Muscle of arm (tissue), 1 donor: ENCODE measurements at regions not wholly inside any gene's neighbourhood (a gene's known extent, or its start where the extent isn't known, plus 50 kb on each side); places are given as distances from the start of the nearest gene placed in this dataset.

Experiments
- DNase-seq: peaks from one replicate; pipeline ENCODE4 v3.0.0-alpha.2; 2013

- DNase-seq = no peak
Measured at GRCh38 chr5:4995014-4995413, 145.1 kb upstream of the ADAMTS16 start.

- no peak for DNase-seq
Measured at GRCh38 chr5:5005353-5005752, 134.8 kb upstream of the ADAMTS16 start.

- no peak for DNase-seq
Measured at GRCh38 chr5:5006548-5006947, 133.6 kb upstream of the ADAMTS16 start.

GRCh38 chr5:5009240-5009639 lies 130.9 kb upstream of the ADAMTS16 start:
- no peak for DNase-seq

GRCh38 chr5:5011151-5011550 lies 129.0 kb upstream of the ADAMTS16 start:
- no peak for DNase-seq

GRCh38 chr5:5014586-5015235 lies 125.4 kb upstream of the ADAMTS16 start:
- DNase-seq = peak; percentile 43

GRCh38 chr5:5017827-5018577 lies 122.1 kb upstream of the ADAMTS16 start:
- no peak for DNase-seq

GRCh38 chr5:5018578-5018970 lies 121.6 kb upstream of the ADAMTS16 start:
- DNase-seq = no peak

GRCh38 chr5:5021436-5021835 lies 118.7 kb upstream of the ADAMTS16 start:
- no peak for DNase-seq

GRCh38 chr5:5025098-5025773 lies 114.9 kb upstream of the ADAMTS16 start:
- no peak for DNase-seq

GRCh38 chr5:5025774-5026408 lies 114.2 kb upstream of the ADAMTS16 start:
- DNase-seq = no peak

- no peak for DNase-seq
Measured at GRCh38 chr5:5026409-5026785, 113.7 kb upstream of the ADAMTS16 start.

- no peak for DNase-seq
Measured at GRCh38 chr5:5031665-5032064, 108.5 kb upstream of the ADAMTS16 start.

GRCh38 chr5:5037674-5038073 lies 102.5 kb upstream of the ADAMTS16 start:
- no peak for DNase-seq

- DNase-seq = no peak
Measured at GRCh38 chr5:5039918-5040317, 100.2 kb upstream of the ADAMTS16 start.

- DNase-seq = no peak
Measured at GRCh38 chr5:5040712-5041111, 99.4 kb upstream of the ADAMTS16 start.

- DNase-seq = no peak
Measured at GRCh38 chr5:5042806-5043205, 97.3 kb upstream of the ADAMTS16 start.

GRCh38 chr5:5043346-5043745 lies 96.8 kb upstream of the ADAMTS16 start:
- DNase-seq = no peak

- no peak for DNase-seq
Measured at GRCh38 chr5:5044247-5044840, 95.8 kb upstream of the ADAMTS16 start.

GRCh38 chr5:5046680-5047502 lies 93.2 kb upstream of the ADAMTS16 start:
- DNase-seq = no peak

- DNase-seq = no peak
Measured at GRCh38 chr5:5050801-5051200, 89.3 kb upstream of the ADAMTS16 start.
